KG1 (cell line): ENCODE measurements at regions not wholly inside any gene's neighbourhood (a gene's known extent, or its start where the extent isn't known, plus 50 kb on each side); places are given as distances from the start of the nearest gene placed in this dataset.

Experiments used
- DNase-seq: peaks from one replicate; lab custom pipeline; 2025; lab: John Stamatoyannopoulos, UW

- no peak for DNase-seq
These were observed 232.9 kb upstream of the STARD13 start for GRCh38 chr13:33518452-33518851.

DNA sequence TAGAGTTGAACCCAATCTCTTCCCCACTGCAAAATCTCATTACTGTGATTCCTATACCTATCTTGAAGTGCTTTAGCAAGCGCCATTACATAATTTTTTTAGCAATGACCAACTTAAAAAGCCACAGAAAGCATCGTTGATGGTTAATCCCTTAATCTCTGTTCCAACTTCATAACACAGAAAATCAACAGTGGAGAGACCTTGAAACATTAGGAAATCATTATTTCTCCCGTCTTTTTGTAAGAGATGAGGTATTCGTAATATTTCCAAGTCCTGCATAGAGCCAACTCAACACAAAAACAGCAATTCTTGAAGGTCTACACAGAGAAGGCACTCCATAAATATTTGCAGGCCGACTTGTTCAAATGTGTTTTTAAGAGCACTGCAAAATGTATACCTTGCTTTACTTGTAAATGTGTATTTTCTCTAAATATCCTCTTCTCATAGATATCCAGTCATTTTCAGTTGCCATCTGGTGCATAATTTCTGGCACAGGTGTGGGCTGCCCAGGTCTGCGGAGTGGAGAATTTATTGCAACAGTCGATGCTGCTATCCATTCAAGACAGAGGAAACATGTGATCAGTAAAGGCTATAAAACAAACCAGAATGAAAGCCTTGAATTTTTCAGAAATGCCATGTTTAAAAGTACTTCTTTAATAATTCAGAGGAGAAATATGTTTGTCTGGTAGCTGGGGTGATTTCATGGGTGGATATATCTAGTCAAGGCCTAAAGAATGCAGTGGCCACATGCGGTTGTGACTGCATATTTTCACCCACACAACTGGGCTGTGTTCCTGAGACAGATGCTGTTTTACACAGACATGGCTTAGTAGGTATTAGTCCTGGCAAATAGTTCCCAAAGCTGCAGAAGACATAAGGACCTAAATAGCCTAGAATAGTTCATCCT is 234.3 kb upstream of the STARD13 start:
- DNase-seq: no peak

DNA sequence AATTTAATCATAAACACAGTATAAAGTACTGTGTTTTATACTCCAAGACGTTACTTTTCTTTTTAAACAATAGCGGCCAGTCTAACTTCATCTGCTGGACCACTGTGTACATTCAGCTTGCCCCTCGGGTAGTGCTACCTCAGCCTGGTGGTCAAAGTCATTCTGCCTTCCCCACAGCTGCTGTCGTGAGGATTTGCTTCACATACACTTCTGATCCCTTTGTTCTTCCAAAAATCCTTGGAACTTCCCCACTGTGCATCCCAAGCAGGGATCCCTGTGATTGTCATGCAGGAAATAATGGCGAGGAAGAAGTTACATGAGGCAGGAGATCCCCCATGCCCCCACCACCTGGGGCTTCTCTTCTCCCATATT is 234.9 kb upstream of the STARD13 start:
- no peak for DNase-seq

GRCh38 chr13:33524086-33524485 is 238.5 kb upstream of the STARD13 start:
- DNase-seq: no peak

DNA sequence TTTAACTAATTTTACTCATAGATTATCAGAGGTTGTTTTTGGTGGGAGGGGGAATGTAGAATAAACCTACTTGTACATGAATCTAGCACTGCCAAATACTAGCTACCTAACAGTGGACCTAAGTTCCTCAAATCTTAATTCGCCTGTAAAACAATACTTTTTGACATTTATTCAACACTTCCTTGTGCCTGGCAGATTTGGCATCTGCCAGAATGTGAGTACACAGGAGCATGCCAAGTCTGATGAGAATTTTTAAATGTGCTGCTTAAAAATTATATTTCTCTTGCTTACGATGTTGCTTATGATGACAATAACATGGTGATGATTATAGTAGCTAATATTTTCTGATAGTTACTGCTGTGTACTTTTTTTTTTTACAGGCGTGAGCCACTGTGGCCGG is 240.2 kb upstream of the STARD13 start:
- no peak for DNase-seq

GRCh38 chr13:33526718-33527117 is 241.2 kb upstream of the STARD13 start:
- DNase-seq: no peak

- DNase-seq: no peak
These were observed 243.3 kb upstream of the STARD13 start for GRCh38 chr13:33528896-33529295.

GRCh38 chr13:33531484-33531883 is 245.9 kb upstream of the STARD13 start:
- no peak for DNase-seq

GRCh38 chr13:33535061-33535460 is 249.5 kb upstream of the STARD13 start:
- no peak for DNase-seq

DNA sequence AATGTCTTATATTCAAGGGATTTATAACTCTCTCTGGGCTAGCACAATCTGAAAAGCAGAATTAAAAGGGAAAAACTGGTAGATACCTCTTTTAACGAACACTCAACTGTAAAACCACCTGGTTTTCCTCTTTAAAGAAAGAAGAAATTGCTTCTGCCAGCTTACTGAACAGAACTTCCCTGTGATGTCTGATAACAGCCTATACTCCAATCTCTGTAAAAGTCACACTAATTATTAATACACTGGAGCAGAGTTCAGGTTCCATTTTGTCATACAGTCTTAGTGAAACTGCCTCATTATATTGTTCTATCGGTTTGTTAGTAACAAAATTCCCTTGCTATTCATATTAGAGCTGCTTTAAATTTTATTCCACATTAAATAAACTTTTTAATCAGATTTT is 251.0 kb upstream of the STARD13 start:
- DNase-seq: no peak

DNA sequence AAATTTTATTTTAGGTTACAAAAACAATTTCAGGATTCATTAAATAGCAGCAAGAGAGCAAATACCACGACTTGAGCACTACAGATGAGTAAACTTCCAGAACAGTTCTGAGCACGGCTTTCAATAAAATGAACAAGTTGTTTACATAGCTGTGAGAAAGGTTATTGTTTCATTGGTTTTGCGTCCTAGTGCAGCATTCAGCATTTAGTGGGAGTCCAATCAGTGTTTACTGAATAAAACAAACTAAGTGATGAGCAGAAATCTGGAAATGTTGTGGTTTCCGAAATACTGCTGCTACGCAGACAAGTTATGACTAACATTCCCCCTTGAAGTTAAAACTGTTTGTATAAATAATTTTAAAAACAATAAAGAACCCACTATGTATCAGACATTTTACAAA is 251.5 kb upstream of the STARD13 start:
- no peak for DNase-seq

GRCh38 chr13:33537676-33538075 is 252.1 kb upstream of the STARD13 start:
- DNase-seq: no peak

GRCh38 chr13:33541456-33541855 is 255.9 kb upstream of the STARD13 start:
- DNase-seq: no peak

DNA sequence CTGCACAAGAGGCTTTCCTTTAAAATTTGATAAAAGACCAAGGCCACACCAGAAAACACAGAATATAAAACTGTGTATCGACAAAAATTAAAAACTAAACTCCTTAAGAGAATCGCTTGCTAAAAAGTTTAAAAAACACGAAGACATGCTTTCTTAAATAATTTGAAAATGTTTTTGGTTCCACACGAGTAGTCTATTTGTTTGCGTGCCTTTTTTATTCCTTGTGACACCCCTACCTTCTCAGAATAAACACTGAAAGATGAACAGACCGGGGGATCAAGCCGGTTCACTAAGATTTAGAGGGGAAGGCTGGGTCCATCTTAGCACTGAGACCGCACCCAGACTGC is 256.4 kb upstream of the STARD13 start:
- no peak for DNase-seq

DNA sequence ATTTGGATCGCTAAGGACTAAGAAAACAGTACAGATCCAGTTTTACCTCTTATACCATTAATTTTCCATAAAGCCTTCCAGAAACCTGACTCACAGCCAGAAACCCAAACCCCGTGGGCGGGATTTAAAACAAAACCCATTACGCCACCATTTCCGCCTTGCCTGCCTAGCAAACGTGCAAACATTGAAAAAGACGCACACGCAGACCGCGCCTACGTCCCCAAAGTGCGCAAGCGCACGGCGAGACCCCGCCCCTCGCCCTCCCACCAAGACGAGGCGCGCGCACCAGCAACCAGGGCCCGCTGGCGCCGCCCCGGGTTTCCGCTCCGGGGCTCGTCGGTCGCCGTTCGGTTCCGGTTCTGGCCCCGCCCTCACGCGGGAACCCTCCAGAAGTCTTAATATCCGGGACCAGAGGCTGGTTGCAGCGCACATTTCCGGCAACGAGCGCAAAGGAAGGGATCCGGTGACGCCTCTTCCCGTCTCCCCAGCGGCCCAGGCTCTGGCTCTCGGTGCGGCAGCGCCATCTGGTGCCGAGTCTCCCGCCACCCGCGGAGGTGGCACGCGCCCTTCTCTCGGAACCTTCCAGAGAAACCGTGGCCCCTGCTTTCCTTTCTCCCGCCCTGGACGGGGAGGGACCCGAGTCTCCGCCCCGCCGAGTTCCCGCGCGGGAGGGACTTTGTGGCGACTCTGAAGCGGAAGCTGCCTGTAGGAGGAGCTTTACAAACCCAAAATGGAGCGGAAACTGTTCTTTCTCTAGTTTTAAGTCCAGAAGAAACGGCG is 256.9 kb upstream of the STARD13 start:
- peak; percentile 100 for DNase-seq

DNA sequence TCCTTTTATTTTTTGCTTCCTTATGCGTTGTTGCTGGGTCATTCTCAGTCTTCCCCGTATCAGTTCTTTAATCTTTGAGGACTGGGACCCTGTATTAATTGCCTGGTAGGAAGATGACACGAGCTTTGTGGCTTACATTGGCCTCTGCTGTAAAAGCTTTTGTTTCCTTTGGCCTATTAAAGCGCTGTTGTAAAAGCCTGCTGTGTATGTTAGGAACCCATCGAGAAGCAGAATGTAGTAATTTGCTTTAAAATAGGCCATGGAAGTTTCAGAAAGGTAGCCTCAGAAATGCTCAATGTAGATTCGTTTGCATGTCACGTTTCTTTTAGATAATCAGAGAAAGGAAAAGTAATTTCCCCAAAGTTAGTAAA is 257.5 kb upstream of the STARD13 start:
- no peak for DNase-seq

DNA sequence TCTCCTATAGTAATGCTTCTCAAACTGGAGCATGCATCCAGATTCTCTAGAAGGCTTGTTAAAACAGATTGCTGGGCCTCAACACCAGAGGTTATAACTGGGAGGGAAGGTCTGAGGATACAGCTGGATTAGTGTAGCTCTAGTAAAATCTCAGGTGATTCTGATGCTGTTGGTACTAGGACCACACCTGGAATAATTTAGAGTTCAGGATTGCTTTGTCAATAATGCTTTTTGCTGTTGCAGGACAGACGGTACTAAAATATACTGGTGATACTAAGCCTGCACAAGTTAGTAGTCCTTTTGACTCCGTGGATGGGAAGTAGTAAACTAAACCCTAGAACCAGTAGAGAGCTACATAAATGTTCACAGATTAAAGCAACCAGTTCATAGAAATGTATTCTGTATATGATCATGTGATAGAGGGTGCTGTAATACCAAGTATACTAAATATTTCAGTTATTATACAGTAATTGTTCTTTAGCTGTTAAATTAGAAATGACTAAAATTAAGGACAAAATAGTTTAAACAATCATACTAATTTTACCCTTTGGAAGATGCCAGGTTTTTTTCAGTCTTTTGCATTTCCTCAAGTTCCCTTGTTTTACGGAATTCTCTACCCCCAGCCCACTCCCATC is 258.2 kb upstream of the STARD13 start:
- no peak for DNase-seq

- no peak for DNase-seq
These were observed 258.8 kb upstream of the STARD13 start for GRCh38 chr13:33544308-33544707.

DNA sequence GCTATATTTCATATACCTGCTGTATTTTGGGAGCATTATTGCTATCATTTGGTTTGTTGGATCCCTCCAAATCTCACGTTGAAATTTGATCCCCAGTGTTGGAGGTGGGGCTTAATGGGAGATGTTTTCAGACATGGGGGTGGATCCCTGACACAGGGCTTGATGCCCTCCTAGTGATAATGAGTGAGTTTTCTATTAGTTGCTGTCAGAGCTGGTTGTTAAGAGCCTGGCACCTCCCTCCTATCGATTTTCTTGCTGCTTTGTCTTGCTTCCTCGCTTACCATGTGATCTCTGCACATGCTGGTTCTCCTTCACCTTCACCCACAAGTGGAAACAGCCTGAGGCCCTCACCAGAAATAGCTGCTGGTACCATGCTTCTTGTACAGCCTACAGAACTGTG is 259.9 kb upstream of the STARD13 start:
- DNase-seq: no peak

GRCh38 chr13:33547035-33547434 is 261.5 kb upstream of the STARD13 start:
- DNase-seq: no peak

DNA sequence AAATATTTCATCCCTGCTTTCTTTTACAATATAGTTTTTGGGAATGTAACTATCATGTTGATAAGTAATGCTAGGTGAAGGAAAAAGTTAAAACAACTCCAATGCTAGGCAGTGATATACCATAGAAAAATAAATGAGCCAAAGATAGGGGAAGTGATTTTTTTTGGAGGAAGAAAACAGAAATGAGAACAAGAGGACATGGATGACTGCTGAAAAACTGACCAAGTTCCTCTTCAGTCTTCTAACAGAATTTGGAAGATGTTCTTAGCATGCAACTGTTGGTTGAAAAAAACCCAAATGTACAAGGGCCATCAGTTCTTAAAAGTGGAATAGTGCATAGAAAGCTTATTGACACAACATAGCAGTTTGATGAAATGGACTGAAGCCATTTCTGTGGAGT is 262.5 kb upstream of the STARD13 start:
- no peak for DNase-seq

DNA sequence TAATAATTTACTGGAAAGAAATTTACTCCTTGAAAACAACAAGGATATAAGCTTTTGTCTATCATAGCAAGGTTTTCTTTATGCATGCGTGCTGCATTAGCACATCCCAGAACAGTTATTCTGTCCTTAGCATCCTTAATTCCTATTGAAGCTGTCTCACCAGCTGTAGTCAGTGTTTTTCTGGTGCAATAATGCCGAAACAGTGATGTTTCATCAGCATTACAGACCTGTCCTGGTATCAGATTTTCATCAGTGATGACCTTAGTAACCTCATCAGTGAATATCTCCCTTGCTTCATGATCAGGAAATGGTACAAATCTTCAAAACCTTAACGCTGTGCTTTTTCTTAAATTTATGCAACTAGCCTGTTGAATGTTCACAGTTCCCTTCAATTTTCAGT is 264.7 kb upstream of the STARD13 start:
- DNase-seq: no peak

- no peak for DNase-seq
These were observed 265.3 kb upstream of the STARD13 start for GRCh38 chr13:33550885-33551284.
